Activated T-helper 9 cell treated with anti-CD3 and anti-CD28 coated beads, Interleukin-2, amount 50 U/mL, for 16 hours (primary cell): ENCODE measurements at regions not wholly inside any gene's neighbourhood (a gene's known extent, or its start where the extent isn't known, plus 50 kb on each side); places are given as distances from the start of the nearest gene placed in this dataset.
"Not testable (repeated sequence)": the region's sequence is repeated elsewhere in the genome, so short reads cannot be mapped to it uniquely, and the experiment has no call there.

Experiments used
- DNase-seq: peaks from one replicate; pipeline ENCODE4 v3.0.0-alpha.2; 2020; ENCODE audit warnings: low read depth

DNA sequence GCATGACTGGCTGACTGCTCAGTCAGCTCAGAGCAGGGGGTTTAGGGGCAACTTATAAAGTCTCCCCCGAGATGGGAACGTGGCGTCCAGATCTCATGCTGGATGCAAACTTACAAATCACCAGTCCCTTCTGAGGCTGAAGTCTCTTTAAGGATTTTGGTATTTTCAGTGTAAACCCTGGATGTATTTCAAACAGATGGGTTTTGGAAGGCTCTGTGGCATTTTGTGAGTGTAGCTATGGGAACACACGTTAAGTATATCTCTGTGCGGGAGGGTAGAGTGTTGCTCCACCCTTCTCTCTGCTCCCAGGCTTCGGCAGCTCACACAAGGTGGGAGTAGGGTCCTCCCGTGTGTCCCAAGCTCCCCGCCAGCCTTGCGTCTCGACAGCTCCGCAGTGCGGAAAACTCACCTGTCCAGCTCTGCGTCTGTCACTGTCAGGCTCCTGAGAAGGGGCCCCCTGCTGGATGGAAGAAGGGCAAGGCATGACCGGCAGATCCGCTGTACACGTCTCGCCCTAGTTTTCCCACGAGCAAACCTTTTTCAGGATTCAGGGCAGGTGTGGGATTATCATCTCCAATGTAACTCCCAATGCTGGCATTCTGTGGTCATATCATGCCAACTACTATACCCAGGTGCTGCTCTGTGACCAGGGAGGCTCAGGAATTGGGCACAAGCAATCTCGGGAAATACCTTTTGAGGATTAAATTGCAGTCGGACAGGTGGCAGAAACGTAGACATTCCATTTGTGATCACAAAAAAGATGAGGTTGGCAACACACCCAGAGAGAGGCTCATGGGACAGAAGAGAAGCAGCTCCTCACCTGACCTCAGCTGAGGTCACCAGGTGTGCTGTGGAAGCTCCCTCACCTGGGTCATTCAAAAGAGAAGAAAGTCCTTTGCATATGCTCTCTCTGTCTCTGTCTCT is 313.9 kb upstream of the B3GAT1 start:
- DNase-seq, result no peak

DNA sequence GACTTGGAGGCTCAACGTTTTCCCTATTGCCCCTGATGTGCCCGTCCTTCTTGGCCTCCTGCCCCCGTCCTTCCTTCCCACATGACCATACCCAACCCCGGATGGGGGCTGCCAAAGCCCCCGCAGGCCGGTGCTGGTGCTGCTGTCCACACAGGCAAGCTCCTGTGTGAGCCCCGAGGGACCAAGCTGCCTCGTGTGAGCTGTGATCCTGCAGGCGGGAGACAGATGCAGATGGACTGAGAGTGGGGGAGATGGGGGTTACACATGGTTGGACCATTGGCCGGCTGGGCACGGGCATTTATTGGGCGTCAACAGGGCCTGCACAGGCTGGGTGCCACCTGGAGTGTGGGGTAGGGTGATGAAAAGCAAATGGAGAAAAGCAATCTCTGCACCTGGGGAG is 313.2 kb upstream of the B3GAT1 start:
- no peak for DNase-seq

DNA sequence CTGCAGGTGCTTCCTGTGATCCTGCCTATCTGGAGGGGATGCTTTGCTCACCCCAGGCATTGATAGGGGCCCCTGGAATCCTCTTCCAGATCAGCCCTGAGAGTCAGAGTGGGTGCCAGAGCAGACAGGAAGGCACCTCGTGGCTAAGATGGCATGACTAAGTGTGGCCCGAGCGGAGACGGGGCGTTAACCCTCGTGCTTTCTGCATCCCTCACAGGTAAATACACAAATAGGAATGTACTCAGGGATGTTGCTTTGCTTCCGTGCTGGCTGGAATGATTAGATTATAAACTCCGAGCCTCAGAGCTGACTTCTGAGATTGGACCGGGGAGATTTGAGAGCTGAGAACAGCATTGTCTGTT is 312.7 kb upstream of the B3GAT1 start:
- no peak for DNase-seq

DNA sequence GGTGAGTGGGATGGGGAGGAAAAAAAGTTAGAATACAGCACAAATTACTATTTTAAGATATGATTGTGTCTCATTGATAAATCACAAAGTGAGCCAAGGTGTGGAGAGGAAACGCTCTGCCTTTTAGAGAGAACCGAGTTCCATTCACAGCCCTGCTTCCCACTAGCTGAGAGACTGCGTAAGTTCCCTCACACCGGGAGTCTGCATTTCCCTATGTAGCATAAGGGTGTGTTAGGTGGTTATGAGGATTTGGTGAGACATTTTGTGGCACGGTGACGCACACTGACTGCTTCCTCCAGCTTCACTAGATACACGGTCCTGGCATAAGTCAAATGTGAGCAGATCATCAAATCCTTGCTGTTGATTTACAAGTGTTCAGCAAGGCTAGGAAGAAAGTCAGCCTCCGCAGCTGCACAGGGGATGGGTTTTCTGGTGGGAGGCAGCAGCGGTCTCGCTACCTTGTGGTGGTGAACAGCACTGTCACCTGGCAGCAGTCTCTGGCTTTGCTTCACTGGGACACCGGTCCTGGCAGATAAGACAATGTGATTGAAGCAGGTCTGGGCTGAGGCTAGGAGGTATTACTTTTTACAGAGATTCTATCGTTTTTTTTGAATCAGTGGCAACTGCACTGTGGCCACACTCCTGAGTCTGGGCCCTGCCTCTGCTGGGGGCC is 312.2 kb upstream of the B3GAT1 start:
- DNase-seq, result no peak

DNA sequence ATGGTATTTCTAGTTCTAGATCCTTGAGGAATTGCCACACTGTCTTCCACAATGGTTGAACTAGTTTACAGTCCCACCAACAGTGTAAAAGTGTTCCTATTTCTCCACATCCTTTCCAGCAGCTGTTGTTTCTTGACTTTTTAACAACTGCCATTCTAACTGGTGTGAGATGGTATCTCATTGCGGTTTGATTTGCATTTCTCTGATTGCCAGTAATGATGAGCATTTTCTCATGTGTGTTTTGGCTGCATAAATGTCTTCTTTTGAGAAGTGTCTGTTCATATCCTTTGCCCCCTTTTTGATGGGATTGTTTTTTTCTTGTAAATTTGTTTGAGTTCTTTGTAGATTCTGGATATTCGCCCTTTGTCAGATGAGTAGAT is 308.6 kb upstream of the B3GAT1 start:
- DNase-seq, result not testable (repeated sequence)

DNA sequence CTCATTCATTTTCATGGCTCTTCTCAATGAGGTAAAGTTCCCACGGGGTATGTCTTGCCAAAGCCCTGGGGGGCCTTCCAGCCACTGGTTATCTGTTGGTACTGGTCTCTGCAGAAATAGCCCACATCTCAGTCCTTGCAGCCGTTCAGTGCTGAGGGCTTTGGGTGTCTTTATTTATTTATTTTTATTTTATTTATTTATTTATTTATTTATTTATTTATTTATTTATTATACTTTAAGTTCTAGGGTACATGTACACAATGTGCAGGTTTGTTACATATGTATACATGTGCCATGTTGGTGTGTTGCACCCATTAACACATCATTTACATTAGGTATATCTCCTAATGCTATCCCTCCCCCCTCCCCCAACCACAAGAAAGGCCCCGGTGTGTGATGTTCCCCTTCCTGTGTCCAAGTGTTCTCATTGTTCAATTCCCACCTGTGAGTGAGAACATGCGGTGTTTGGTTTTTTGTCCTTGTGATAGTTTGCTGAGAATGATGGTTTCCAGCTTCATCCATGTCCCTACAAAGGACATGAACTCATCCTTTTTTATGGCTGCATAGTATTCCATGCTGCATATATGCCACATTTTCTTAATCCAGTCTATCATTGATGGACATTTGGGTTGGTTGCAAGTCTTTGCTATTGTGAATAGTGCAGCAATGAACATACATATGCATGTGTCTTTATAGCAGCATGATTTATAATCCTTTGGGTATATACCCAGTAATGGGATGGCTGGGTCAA is 308.1 kb upstream of the B3GAT1 start:
- DNase-seq, result not testable (repeated sequence)

DNA sequence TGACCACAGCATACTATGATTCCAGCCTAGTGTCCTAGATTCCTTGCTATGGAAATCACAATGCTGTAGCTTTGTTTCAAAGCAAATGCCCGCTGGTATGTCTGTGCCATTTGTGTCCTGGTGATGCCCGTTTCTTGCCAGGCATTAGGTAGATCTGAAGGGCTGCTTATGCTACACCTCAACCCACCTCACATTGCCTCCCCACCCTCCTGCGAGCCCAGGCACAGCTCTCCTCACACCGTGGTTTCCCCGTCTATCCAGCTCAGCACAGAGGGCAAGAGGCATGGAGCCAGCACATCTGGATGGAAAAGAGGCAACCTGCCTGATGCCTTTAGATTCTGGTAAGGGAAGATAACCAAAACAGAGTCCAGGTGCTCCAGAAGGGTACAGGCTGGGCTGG is 307.4 kb upstream of the B3GAT1 start:
- no peak for DNase-seq

DNA sequence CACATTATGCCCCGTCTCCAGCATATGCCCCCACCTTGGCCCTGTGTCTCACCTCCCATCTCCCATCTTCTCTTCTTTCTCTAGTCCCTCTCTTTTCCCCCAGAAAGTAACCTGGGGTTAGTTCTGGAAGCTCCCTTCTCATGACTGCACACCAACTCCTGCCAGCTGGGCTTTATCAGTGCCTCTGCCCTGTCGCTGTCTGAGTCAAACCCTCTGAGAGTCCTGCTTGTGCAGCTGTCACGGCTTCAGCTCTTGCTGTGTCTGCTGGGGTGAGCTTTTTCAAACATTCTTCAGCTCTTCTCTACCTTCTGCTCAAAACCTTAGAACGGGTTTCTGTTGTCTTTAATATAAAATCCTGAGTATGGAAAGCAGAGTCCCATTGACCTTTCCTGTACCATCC is 304.5 kb upstream of the B3GAT1 start:
- DNase-seq, result no peak

DNA sequence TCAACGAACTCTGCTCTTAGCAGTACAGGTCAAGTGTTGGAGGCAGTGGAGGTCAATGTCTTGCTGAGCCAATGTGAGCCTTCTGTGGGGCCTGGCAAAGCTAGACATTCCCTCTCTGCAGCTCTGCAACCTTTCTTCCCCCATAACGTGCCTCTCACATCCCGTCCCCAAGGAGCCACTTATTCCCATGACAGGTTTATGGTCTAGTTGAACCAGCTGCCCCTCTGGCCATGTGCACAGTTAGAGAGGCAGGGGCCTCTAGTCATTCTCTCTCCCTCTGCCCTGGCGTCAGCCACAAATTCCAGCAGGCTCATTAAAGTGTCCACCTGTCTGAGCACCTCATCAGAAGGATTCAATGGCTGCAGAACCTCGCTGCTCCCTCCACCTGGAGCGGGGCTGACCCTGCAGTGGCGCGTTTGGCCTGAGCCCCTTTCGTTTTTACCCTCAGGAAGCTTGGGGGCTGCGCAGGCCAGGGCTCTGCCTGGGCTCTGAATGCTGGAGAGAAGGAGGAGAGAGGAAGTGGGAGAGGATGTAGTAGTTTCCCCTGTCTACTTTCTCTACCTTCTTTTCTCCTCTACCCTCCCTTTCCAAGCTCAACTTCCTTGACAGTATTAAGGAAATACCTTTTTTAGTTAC is 302.1 kb upstream of the B3GAT1 start:
- no peak for DNase-seq

DNA sequence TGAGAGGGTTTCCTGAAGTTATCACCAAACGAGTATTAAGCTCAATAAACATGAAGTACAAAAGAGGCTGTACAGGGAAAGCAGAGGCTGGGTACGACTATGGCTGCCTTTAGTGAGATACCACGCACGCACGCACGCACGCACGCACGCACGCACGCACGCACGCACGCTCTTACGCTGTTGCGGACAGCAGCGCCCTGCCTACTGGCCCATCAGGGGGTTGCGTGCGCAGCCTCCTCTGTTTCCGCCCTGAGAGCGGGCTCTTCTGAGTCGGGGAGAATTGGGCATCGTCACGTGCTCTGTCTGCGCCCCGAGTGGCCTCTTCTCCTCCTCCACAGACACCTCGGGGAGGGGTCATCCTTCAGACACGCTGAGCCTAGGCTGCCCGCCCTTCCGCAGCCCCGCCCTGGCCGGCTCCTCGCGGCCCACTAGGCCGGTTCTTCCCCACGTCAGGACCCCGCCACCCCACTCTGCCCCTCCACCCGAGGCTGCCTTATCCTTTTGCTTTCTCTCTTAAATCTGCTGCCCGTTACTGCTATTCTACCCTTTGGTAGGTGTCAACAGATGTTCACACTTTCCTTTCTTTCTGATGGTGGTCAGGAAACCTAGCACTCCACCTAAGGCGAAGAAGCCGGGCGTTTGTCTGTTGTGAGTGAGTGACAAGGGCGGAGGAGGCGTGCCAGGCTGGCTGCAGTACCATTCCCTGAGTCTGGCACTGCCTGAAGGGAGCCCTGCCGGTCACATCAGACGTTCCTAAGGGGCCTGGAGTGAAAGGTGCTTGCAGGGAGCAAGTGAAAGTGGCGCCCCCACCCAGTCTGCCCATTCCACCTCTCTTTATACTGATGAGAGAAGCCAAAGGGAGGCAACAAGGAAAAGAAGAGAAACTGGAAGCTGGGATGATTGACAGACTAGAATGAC is 300.4 kb upstream of the B3GAT1 start:
- no peak for DNase-seq

DNA sequence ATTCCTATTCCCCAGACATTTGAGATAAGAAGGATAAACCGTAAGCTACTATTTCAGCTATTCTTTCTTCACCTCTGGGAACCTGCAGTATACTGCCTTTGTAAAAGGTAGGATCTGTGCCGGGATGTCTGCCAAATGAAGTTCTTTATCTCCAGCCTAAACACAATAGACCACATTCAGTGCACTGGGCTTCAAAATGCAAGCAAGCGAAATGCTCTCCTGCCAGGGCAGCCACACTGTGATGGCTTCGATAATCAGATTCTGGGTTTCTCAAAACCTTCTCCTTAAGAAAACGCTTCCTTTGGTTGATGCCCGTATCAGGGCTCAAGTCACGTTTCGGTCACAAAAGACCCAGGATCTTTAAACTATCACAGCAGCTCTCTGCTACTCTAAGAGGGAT is 299.5 kb upstream of the B3GAT1 start:
- DNase-seq, result no peak

DNA sequence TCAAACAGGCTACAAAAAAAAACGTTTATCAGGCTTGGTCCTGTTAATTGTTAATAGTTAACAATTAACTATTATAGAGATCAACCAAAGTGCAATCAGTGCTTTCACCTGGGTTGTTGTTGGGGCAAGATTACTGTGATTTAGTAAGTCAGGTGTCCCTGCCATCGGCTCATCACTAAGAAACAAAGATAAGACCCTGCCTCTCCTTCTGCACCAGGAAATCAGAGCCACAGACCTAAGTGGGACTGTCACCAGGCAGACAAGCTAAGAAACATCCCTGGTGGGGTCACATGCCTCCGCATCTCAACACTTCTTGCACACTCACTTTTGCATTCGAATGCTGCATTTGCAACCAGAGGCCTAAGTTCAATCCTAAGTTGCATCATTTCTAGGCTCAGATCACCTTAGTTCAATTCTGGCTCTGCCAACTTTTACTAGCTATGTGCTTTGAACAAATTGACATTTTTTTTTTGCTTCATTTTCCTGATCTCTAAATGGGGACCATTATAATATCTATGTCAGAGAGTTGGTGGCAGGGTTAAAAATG is 298.9 kb upstream of the B3GAT1 start:
- no peak for DNase-seq

DNA sequence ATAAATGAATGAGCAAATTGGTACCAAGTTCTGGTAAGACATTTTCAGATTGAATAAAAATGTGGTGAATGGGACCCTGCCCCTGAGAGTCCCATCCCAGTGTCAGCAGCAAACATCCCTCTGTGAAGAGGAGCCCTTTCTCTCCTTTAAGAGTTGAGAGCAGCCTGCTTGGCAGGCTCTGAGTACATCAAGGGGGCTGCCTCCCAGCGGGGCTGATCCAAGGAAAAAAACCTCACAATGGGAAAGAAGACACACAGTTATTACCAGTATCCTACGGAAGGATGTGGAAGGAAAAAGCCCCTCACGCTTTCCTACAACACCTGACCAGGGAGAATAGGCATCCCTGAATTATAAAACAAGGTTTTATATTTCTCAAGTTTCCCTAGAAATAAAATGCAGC is 293.8 kb upstream of the B3GAT1 start:
- no peak for DNase-seq

DNA sequence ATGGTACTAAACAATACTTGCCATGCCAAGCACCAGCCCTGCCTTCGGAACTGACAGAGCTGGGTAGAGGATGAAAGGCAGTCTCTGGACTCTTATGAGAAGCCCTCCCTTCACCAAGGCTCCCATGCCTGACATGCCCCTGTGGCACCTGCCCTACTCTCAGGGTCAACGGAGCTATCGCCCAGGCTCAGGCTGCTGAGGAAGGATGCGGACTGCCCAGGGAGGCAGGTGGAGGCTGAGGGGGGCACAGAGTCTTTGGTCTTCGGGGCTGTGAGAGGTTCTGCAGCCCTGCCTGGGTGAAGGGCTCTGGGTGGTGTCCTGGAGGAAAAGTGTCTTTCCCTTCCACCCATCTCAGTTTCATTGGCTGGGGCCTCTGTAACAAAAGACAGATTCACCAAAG is 290.8 kb upstream of the B3GAT1 start:
- no peak for DNase-seq

DNA sequence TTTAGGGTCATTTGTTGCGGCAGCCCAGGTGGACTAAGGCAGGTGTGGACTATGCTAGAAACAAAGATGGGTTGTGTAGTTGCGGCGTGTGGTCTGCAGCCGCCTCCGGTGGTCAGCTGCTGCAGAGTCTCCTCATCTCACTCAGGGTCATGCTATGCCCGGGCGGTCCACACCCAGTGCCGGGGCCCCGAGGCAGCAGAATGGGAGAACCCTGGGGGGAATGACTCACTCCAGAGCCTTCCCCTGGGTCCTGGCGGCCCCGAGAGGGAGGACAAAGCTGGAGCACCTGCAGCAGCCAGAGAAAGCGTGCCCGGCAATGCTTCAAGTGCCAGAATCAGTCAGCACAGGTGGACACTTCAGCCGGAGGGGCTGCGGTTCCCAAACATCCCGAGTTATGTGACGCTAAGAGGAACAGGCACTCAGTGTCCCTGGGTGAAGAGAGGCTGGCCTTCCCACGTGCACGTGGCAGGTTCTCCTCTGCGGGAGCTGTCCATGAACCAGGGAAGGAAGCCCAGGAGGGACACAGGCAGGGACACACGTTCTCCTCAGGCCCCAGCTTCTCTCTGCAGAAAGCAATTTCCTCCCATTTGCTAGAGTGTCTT is 289.6 kb upstream of the B3GAT1 start:
- no peak for DNase-seq

DNA sequence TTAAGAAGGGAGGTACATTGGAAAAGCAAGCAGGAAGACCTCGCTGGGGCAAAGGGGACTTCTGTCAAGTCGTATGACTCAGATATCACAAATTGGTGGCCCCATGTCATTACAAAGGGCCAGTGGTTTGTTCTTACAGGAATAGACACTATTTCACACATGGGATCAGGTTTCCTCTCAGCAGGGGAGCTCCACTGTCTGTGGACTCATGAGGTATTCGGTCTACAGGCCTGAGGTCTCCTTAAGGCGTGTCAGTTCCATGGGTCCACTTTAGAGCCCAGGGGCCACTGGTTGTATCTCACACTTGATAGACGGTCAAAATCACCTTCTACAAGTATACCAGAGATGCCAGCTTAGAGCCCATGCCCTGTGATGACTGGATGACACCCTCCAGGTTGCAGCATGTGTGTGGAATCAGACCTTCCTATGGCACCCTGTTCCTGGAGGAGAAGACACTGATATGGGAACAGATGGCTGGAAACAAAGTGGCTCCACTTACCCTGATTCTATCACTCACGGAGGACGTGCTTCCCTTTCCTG is 288.1 kb upstream of the B3GAT1 start:
- DNase-seq, result no peak

DNA sequence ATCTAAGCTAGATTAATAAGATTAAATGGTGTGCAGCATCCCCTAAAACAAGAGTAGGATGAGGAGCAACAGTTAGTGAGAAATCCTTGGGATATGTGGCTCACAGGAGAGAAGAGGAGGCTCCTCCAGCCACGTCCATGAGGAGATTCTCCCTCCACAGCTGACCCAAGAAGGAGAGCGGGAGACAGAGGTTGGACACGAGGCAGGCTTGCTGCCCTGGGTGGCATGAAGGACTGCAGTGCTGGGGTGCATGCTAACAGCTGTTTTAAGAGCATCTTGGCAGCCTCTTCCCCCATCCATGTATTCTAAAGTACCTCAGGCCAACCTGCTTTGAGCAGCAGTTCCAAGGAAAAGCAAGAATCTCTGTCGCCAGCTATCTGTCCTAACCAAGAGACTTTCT is 284.4 kb upstream of the B3GAT1 start:
- DNase-seq, result no peak

DNA sequence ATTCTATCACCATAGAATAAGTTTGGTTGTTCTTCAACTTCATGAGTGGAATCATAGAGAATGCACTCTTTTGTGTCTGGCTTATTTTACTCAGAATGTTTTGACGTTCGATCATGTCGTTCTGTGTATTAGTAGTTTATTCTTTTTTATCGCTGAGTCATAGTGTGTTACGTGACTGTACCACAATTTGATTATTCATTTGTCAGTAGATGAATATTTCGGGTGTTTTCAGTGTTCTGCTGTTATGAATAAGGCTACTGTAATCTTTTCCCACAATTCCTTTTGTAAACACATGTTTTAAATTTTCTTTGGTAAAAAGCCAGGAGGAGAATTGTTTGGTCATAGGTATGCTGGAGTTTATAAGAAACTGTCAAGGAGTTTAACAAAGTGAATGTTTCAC is 279.9 kb upstream of the B3GAT1 start:
- no peak for DNase-seq

DNA sequence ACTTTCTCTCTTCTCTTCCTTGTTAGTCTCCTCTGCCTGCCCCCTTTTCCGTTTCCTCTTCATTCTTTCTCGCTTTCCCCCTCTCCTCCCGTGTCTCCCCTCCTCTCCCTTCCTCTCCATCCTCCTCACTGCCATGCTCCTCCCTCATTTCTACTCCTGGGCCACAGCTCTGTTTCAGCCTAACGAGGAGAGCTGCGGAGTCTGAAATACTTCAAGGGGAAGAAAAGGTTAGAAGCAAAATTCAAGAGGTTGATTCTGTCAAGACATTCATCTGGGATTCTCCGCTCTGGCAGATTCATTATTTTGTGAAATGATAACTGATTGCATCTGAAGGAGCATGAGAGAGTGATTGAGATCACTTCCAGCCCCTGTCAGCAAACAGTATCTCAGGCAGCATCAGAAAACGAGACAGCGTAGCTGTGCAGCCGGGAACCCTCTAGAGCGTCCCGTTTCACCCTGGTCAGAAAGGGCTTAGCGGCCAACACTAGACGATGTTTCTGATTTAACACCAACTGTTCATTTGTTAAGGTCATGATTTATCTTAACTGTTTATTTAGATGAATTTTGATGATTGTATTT is 279.3 kb upstream of the B3GAT1 start:
- DNase-seq, result no peak

DNA sequence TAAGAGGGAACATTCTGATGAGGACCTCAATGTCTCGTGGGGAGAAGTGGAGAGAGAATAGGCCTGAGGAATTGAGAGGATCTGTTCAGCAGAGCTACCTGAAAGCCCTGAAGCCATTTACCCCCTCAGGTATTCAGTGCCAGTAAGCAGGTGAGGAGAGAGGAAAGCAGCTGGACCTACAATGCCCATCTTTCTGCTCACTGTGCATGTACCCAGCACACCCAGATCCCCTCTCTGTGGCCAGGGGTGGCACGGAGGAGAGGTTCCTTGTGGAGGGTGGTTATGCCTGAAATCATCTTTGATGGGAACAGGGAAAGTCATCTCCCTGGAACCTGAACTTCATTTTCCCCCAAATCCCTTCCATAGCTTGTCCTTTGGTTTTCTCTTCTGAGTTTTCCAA is 277.8 kb upstream of the B3GAT1 start:
- no peak for DNase-seq
